OCI-LY1 (cell line): ENCODE measurements at regions not wholly inside any gene's neighbourhood (a gene's known extent, or its start where the extent isn't known, plus 50 kb on each side); places are given as distances from the start of the nearest gene placed in this dataset.

Source experiments
- H2AFZ ChIP-seq: fragments of 200-600 bp; sonication (generic), shearing (Covaris generic); 2 replicates; pipeline ENCODE4 v1.6.0; 2014; ENCODE audit warnings: antibody characterized with exemption, mild to moderate bottlenecking, low read length
- H3F3A ChIP-seq: fragments of 200-600 bp; sonication (generic), shearing (Covaris generic); 2 replicates; pipeline ENCODE4 v1.6.0; 2014; ENCODE audit warnings: mild to moderate bottlenecking, antibody characterized with exemption, low read length, moderate library complexity; ENCODE audit not compliant: insufficient read depth
- H3K27ac ChIP-seq: fragments of 200-600 bp; sonication (generic); 2 replicates; pipeline ENCODE4 v1.5.1; 2014; ENCODE audit warnings: low read length, mixed run types, mild to moderate bottlenecking, low read depth; ENCODE audit not compliant: poor library complexity, severe bottlenecking
- H3K27me3 ChIP-seq: fragments of 200-600 bp; sonication (generic); 2 replicates; pipeline ENCODE4 v1.6.0; 2014; ENCODE audit warnings: antibody characterized with exemption, mild to moderate bottlenecking, low read length, moderate library complexity; ENCODE audit not compliant: insufficient read depth
- H3K36me3 ChIP-seq: fragments of 200-600 bp; sonication (generic); 2 replicates; pipeline ENCODE4 v1.6.1; 2014; ENCODE audit warnings: mild to moderate bottlenecking, antibody characterized with exemption, low read length, moderate library complexity, mixed read lengths; ENCODE audit not compliant: insufficient read depth
- H3K4me1 ChIP-seq: fragments of 200-600 bp; sonication (generic); 2 replicates; pipeline ENCODE4 v1.5.1; 2014; ENCODE audit warnings: mild to moderate bottlenecking, low read length, moderate library complexity; ENCODE audit not compliant: insufficient read depth, severe bottlenecking
- H3K4me2 ChIP-seq: fragments of 200-600 bp; sonication (generic), shearing (Covaris generic); 2 replicates; pipeline ENCODE4 v1.6.1; 2014; ENCODE audit warnings: low read length
- H3K4me3 ChIP-seq: fragments of 200-600 bp; sonication (generic); 2 replicates; pipeline ENCODE4 v1.5.1; 2014; ENCODE audit warnings: low read length, low read depth, mild to moderate bottlenecking, mixed read lengths; ENCODE audit not compliant: poor library complexity, severe bottlenecking
- H3K79me2 ChIP-seq: fragments of 200-600 bp; shearing (Covaris generic); 2 replicates; pipeline ENCODE4 v1.6.1; 2016; ENCODE audit warnings: mixed run types, low read length, mixed read lengths; ENCODE audit not compliant: insufficient read depth
- H3K9ac ChIP-seq: fragments of 200-600 bp; sonication (generic), shearing (Covaris generic); 2 replicates; pipeline ENCODE4 v1.6.1; 2014; ENCODE audit warnings: mild to moderate bottlenecking, low read length, mixed read lengths
- H3K9me2 ChIP-seq: fragments of 200-600 bp; sonication (generic), shearing (Covaris generic); 2 replicates; pipeline ENCODE4 v1.6.1; 2014; ENCODE audit warnings: low read depth, mild to moderate bottlenecking, low read length, mixed read lengths
- H3K9me3 ChIP-seq: fragments of 200-600 bp; shearing (Covaris generic); 2 replicates; pipeline ENCODE4 v1.6.1; 2014; ENCODE audit warnings: low read length, mixed read lengths
- H4K20me1 ChIP-seq: fragments of 200-600 bp; sonication (generic), shearing (Covaris generic); 2 replicates; pipeline ENCODE4 v1.6.0; 2016; ENCODE audit warnings: mild to moderate bottlenecking, low read length; ENCODE audit not compliant: insufficient read depth
- EZH2 ChIP-seq: fragments of 200-600 bp; sonication (generic), shearing (Covaris generic); IDR thresholded peaks from 2 replicates; pipeline ENCODE4 v1.8.0; 2017; ENCODE audit warnings: borderline replicate concordance, mixed run types, mild to moderate bottlenecking, antibody characterized with exemption, low read length, moderate library complexity, mixed read lengths
- TF ChIP-seq, protein P1 (sequence below): fragments of 200-600 bp; sonication (generic), shearing (Covaris generic); IDR thresholded peaks from 2 replicates; pipeline ENCODE4 v1.5.1; 2017; ENCODE audit warnings: mild to moderate bottlenecking, antibody characterized with exemption, low read length, moderate library complexity, mixed read lengths

DNA sequence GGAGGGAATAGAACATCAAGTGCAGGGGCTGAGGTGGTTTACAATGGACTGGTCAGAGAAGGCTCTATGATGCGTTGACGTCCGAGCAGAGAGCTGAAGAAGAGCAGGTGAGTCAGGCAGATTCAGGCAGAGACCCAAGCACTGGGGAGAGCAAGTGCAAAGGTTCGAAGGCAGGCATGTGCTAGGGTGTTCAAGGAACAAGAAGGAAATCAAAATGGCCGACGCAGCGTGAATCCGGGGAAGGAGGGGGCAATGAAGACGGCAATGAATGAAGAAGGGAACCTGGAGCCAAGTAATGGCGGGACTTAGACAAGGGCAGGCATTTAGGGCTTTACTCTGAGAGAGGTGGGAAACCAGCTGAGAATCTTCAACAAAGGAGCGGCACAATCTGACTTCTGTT, 56.8 kb upstream of the DCTD start:
- Histone ChIP-seq H4K20me1 (no peaks in the 10 kb centered on the region), H2AFZ (no peak overlapping the region), H3F3A (no peaks in the 10 kb centered on the region), H3K4me1 (no peaks in the 10 kb centered on the region), H3K27ac (no peak overlapping the region), H3K4me2 (no peak overlapping the region), H3K36me3 (no peaks in the 10 kb centered on the region), H3K79me2 (no peaks in the 10 kb centered on the region), H3K27me3 (no peaks in the 10 kb centered on the region; the same call in 1 of the 2 replicates), H3K9me3 (no peaks in the 10 kb centered on the region), H3K4me3 (no peak overlapping the region), H3K9me2 (no peaks in the 10 kb centered on the region), H3K9ac (no peak overlapping the region)
- TF ChIP-seq, protein P1, sequence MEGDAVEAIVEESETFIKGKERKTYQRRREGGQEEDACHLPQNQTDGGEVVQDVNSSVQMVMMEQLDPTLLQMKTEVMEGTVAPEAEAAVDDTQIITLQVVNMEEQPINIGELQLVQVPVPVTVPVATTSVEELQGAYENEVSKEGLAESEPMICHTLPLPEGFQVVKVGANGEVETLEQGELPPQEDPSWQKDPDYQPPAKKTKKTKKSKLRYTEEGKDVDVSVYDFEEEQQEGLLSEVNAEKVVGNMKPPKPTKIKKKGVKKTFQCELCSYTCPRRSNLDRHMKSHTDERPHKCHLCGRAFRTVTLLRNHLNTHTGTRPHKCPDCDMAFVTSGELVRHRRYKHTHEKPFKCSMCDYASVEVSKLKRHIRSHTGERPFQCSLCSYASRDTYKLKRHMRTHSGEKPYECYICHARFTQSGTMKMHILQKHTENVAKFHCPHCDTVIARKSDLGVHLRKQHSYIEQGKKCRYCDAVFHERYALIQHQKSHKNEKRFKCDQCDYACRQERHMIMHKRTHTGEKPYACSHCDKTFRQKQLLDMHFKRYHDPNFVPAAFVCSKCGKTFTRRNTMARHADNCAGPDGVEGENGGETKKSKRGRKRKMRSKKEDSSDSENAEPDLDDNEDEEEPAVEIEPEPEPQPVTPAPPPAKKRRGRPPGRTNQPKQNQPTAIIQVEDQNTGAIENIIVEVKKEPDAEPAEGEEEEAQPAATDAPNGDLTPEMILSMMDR = no peak
- no peak for TF ChIP-seq EZH2

DNA sequence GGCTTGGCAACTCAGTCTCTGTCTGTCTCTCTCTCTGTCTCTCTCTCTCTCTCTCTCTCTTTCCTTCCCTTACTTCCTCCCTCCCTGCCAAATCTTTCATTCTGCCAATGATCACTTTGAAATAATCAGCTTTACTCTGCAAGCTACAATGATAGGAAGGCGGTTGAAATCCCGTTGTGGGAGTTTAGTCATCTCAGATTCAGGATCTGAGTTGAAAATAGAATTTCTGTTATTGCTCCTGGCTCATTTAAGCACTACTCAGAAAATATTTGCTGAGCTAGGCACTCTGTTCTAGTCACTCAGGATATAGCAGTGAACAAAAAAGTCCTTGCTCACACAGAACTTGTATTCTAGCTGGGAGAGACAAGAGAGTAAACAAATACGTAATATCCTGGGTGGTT, 56.3 kb upstream of the DCTD start:
- no peak overlapping the region for H3K4me2 ChIP-seq
- no peaks in the 10 kb centered on the region for H3K36me3 ChIP-seq
- no peaks in the 10 kb centered on the region for H3F3A ChIP-seq
- H3K79me2 ChIP-seq = no peaks in the 10 kb centered on the region
- no peaks in the 10 kb centered on the region for H4K20me1 ChIP-seq
- H3K9ac ChIP-seq = no peak overlapping the region
- H3K27ac ChIP-seq = no peak overlapping the region
- no peaks in the 10 kb centered on the region for H3K9me2 ChIP-seq
- H3K27me3 ChIP-seq = no peaks in the 10 kb centered on the region; the same call in 1 of the 2 replicates
- no peaks in the 10 kb centered on the region for H3K4me1 ChIP-seq
- no peak overlapping the region for H2AFZ ChIP-seq
- no peaks in the 10 kb centered on the region for H3K9me3 ChIP-seq
- TF ChIP-seq, protein P1 = no peak
- no peak for TF ChIP-seq EZH2
- no peak overlapping the region for H3K4me3 ChIP-seq

DNA sequence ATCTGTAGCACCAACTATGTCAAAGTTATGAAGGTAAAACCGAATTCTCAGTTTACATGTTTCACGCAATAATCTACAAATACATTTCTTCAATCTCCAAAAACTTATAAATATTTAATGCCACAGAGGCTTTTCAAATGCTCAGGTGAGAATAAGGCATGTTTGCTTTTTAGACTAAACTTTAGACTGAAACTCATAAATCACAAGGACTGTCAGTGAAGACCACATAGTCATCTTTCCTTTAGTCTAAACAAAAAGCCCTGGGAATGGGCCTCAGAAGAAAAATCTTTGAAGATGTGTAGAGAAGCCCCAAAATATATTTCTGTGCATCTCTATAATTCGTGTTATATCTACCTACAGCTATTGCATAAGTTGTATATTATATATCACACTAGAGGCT, 54.5 kb upstream of the DCTD start:
- Histone ChIP-seq H3K27me3 (no peaks in the 10 kb centered on the region; the same call in 1 of the 2 replicates), H3F3A (no peaks in the 10 kb centered on the region), H3K9me3 (no peaks in the 10 kb centered on the region), H2AFZ (no peak overlapping the region), H3K4me3 (no peak overlapping the region), H3K9me2 (no peaks in the 10 kb centered on the region), H3K9ac (no peak overlapping the region), H3K4me2 (no peak overlapping the region), H3K79me2 (no peaks in the 10 kb centered on the region), H3K36me3 (no peaks in the 10 kb centered on the region), H4K20me1 (no peaks in the 10 kb centered on the region), H3K4me1 (no peaks in the 10 kb centered on the region), H3K27ac (no peak overlapping the region)
- TF ChIP-seq, protein P1 = no peak
